ENCODE measurements at regions not wholly inside any gene's neighbourhood (a gene's known extent, or its start where the extent isn't known, plus 50 kb on each side); places are given as distances from the start of the nearest gene placed in this dataset.
A peak's percentile ranks its signal among the peaks of the same experiment; 100 is the strongest.

GRCh38 chr2:220147161-220148038 lies 520.0 kb downstream of the SLC4A3 start:
- no peak overlapping the region for H3K4me3 ChIP-seq (ENCODE audit: low read depth, low read length)
- DNase-seq (ENCODE audit: low read depth), result no peak
- TF ChIP-seq CTCF (IDR thresholded peaks at IDR 0.05; ENCODE audit: control insufficient read depth, extremely low read depth, insufficient read depth), result no peak

- no peak for DNase-seq (ENCODE audit: low read depth)
- TF ChIP-seq CTCF (IDR thresholded peaks at IDR 0.05; ENCODE audit: control insufficient read depth, extremely low read depth, insufficient read depth), result no peak
- no peak overlapping the region for H3K4me3 ChIP-seq (ENCODE audit: low read depth, low read length)
Measured at GRCh38 chr2:220148471-220149248, 521.2 kb downstream of the SLC4A3 start.

GRCh38 chr2:220151341-220151740 lies 523.9 kb downstream of the SLC4A3 start:
- no peak for DNase-seq (ENCODE audit: low read depth)
- TF ChIP-seq CTCF (IDR thresholded peaks at IDR 0.05; ENCODE audit: control insufficient read depth, extremely low read depth, insufficient read depth), result no peak
- no peak overlapping the region for H3K4me3 ChIP-seq (ENCODE audit: low read depth, low read length)

- H3K4me3 ChIP-seq (ENCODE audit: low read depth, low read length), result no peak overlapping the region
- TF ChIP-seq CTCF (IDR thresholded peaks at IDR 0.05; ENCODE audit: control insufficient read depth, extremely low read depth, insufficient read depth), result no peak
- DNase-seq (ENCODE audit: low read depth), result no peak
Measured at GRCh38 chr2:220152281-220152935, 525.0 kb downstream of the SLC4A3 start.

- DNase-seq (ENCODE audit: low read depth), result no peak
- H3K4me3 ChIP-seq (ENCODE audit: low read depth, low read length), result no peak overlapping the region
Measured at GRCh38 chr2:220153118-220153517, 525.7 kb downstream of the SLC4A3 start.

GRCh38 chr2:220154304-220154703 lies 526.9 kb downstream of the SLC4A3 start:
- peak; percentile 28 for TF ChIP-seq CTCF (IDR thresholded peaks at IDR 0.05; ENCODE audit: control insufficient read depth, extremely low read depth, insufficient read depth)
- H3K4me3 ChIP-seq (ENCODE audit: low read depth, low read length), result no peak overlapping the region
- DNase-seq (ENCODE audit: low read depth), result no peak

More at GRCh38 chr2:220153118-220153517, 525.7 kb downstream of the SLC4A3 start:
- no peak for TF ChIP-seq CTCF (IDR thresholded peaks at IDR 0.05; ENCODE audit: control insufficient read depth, extremely low read depth, insufficient read depth)

All from LNCaP clone FGC (cell line).